D721Med (cell line): ENCODE measurements at regions not wholly inside any gene's neighbourhood (a gene's known extent, or its start where the extent isn't known, plus 50 kb on each side); places are given as distances from the start of the nearest gene placed in this dataset.

Source experiments
- DNase-seq: peaks from one replicate; pipeline ENCODE4 v3.0.0; 2011; ENCODE audit warnings: low spot score; ENCODE audit not compliant: insufficient read length
- FAIRE-seq: peaks from 2 replicates; lab custom pipeline; 2011; peaks lifted over from hg19 to GRCh38; lab: Jason Lieb, UNC
- TF ChIP-seq, protein P1 (sequence below): IDR thresholded peaks from 2 replicates; pipeline ENCODE4 v1.5.1; 2012; ENCODE audit warnings: mild to moderate bottlenecking, control low read depth; ENCODE audit not compliant: insufficient read depth; ENCODE audit errors: missing control alignments

DNA sequence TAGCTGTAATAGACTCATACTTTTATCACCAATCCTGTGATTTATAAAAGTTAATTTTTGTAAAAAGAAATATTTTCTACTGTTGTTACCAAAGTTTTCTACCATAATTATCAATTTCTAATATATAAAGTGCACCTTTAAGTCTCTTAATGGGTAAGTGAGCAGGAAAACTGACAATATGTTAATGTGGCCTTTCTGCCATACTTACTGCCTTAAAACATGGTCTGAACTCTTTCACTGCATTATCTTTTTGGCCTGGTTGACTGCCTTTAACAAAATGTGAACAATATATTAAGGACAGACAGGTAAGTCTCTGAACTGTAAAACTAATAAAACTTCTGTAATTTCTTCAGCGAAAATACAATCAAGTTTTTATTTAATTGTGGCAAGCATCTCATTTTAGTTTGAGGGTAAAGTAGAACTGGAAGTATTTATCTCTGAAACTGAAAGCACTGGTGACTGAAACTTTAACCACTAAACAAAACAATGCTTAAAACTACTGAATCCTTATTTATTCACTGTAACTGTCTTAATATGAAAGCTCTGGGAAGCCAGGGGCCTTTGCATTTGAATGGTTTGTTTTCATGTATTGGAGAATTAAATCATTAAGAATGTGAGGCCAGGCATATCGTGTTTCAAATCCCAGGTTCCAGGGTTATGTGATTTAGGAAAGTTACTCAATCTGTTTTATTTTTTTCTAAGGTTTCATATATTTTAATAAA lies 948.8 kb upstream of the POT1 start:
- no peak for FAIRE-seq
- TF ChIP-seq, protein P1, sequence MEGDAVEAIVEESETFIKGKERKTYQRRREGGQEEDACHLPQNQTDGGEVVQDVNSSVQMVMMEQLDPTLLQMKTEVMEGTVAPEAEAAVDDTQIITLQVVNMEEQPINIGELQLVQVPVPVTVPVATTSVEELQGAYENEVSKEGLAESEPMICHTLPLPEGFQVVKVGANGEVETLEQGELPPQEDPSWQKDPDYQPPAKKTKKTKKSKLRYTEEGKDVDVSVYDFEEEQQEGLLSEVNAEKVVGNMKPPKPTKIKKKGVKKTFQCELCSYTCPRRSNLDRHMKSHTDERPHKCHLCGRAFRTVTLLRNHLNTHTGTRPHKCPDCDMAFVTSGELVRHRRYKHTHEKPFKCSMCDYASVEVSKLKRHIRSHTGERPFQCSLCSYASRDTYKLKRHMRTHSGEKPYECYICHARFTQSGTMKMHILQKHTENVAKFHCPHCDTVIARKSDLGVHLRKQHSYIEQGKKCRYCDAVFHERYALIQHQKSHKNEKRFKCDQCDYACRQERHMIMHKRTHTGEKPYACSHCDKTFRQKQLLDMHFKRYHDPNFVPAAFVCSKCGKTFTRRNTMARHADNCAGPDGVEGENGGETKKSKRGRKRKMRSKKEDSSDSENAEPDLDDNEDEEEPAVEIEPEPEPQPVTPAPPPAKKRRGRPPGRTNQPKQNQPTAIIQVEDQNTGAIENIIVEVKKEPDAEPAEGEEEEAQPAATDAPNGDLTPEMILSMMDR: no peak
- DNase-seq: no peak

DNA sequence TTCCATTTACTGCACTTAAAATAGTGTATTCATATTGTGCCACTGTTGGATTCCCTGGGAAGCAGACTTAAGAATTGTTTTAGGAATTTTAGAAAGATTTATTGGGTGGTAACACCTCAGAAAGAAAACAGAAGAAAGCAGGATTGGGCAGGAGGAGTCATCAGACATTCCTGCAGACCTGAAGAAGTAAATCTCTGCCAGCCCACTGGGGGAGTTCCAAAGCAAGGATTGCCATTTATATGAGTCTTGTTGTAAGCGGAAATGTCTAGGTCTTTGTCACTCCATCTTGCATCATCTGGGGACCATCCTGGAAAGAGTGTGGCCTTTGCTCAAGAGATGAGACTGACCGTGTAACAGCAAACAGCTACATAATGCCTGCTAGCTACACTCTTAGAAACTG lies 947.6 kb upstream of the POT1 start:
- DNase-seq (no peak), FAIRE-seq (no peak)
- TF ChIP-seq, protein P1: no peak

DNA sequence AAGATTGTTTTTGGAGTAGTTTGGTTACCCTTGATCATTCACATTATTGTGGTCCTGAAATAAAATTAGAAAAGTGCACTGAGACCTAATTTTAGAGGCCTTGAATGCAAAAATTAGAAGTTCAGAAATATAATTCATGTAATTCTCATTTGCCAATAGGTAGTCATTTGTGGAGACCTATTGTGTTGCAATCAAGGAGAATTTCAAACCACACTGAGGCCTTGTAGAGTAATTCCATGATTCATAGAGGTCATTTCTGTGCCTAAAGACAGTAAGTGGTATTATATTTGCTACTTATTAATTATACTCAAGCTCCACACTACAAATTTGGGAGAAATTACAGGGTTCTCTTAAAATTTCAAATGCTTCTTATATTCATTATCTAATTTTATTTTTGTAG lies 946.8 kb upstream of the POT1 start:
- DNase-seq (no peak), FAIRE-seq (no peak)
- TF ChIP-seq, protein P1: no peak

DNA sequence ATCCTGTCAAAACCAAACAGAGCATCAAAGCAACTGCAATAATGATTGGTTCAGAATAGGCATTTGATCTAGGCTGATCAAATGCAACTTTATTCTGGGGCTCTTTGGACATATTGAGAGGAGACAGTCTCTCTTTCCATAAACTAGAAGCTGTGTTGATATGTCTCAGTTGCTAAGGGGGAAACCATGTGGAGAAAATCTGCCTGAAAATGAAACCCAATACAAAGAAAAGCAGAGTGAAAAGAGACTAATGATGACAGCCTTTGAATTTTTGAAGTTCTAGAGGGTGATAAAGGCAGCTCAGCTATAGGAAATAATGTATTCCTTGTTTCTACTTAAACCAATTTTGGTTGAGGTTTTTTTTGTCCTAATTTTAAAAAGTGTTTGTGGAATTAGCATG lies 941.8 kb upstream of the POT1 start:
- TF ChIP-seq, protein P1: no peak
- no peak for FAIRE-seq
- DNase-seq: no peak

DNA sequence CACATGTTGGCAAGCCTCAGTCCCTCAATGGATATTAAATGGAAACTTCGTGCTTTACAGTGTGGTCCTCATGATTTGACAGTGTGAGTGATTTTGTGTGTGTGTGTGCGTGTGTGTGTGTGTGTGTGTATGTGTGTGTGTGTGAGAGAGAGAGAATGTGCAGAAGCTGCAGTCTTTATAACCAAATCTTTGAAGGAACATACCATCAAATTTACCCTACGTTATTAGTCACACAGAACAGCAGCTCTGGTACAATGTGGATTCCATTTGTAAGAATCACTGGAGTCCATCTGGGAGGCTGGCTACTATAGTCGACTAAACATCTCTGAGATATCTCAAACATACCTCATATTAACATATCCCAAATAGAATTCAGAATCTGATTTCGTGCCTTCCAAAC lies 928.0 kb upstream of the POT1 start:
- no peak for FAIRE-seq
- TF ChIP-seq, protein P1: no peak
- DNase-seq: no peak

DNA sequence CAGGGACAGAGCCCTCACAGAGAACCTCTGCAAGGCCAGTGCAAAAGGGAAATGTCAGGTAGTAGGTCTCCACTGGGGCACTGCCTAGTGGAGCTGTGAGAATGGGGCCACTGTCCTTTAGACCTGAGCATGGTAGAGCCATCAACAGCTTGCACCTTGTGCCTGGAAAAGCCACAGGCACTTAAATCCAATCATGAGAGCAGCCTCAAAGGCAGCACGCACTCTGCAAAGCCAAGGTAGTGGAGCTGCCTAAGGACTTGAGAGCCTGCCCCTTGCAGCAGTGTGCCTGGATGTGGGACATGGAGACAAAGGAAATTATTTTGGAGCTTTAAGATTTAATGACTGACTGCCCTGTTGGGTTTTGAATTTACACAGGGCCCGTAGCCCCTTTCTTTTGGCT lies 918.5 kb upstream of the POT1 start:
- TF ChIP-seq, protein P1: no peak
- DNase-seq (no peak), FAIRE-seq (no peak)

DNA sequence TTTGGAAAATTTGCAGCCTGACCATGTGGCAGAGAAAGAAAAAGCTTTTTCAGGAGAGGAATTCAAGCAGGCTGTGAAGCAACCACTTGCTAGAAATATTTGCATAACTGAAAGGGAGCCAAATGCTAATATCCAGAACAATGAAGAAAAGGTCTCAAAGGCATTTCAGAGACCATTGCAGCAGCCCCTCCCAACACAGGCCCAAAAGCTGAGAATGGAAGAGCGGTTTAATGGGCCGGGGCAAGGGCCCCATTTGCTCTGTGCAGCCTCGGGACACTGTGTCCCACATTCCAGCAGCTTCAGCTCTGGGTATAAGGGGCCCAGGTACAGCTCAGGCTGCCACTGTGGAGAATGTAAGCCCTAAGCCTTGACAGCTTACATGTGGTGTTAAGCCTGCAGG lies 918.1 kb upstream of the POT1 start:
- no peak for FAIRE-seq
- TF ChIP-seq, protein P1: no peak
- no peak for DNase-seq
